Suprapubic skin (tissue), 3 donors: ENCODE measurements at regions not wholly inside any gene's neighbourhood (a gene's known extent, or its start where the extent isn't known, plus 50 kb on each side); places are given as distances from the start of the nearest gene placed in this dataset.

ENCODE experiments used
- EP300 ChIP-seq: sonication (generic); formaldehyde crosslinking; IDR thresholded peaks from one replicate; pipeline ENCODE4 v1.6.1; 2017; ENCODE audit warnings: antibody characterized with exemption
- POLR2A ChIP-seq, 2 donors: fragments of 450-650 bp; IDR thresholded peaks; one replicate each; pipeline ENCODE4 v1.6.1; 2017; ENCODE audit warnings: antibody characterized with exemption in 2 of 2, mild to moderate bottlenecking in 2 of 2, moderate library complexity in 2 of 2
- TF ChIP-seq, protein P1 (sequence below), 2 donors: fragments of 200-600 bp in 1 of 2; fragments of 450-650 bp in 1 of 2; sonication (generic) in 1 of 2; IDR thresholded peaks; one replicate each; pipeline ENCODE4 v1.5.1; 2016 to 2019; ENCODE audit warnings: antibody characterized with exemption in 2 of 2, mild to moderate bottlenecking in 1 of 2, moderate library complexity in 1 of 2

DNA sequence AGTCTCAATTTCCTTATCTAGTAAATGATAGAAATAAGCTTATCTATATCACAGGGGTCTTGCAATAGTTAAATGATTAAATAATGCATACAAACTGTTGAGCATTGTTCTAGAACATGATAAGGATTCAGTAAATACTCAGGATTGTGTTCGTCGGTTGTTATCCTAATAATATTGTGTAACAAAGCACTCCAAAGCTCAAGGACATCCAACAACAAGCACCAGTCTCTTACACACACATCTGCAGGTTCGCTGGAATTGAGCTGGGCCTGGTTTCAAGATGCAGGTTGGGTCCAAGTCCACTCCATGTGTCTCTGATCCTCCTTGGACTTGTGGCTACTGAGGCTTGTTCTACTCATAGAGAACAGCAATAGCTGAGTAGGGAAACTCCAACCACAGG, 74.1 kb upstream of the MC3R start:
- TF ChIP-seq EP300 (no peak), POLR2A (IDR thresholded peaks at IDR 0.05) (no peak)
- TF ChIP-seq, protein P1, sequence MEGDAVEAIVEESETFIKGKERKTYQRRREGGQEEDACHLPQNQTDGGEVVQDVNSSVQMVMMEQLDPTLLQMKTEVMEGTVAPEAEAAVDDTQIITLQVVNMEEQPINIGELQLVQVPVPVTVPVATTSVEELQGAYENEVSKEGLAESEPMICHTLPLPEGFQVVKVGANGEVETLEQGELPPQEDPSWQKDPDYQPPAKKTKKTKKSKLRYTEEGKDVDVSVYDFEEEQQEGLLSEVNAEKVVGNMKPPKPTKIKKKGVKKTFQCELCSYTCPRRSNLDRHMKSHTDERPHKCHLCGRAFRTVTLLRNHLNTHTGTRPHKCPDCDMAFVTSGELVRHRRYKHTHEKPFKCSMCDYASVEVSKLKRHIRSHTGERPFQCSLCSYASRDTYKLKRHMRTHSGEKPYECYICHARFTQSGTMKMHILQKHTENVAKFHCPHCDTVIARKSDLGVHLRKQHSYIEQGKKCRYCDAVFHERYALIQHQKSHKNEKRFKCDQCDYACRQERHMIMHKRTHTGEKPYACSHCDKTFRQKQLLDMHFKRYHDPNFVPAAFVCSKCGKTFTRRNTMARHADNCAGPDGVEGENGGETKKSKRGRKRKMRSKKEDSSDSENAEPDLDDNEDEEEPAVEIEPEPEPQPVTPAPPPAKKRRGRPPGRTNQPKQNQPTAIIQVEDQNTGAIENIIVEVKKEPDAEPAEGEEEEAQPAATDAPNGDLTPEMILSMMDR (IDR thresholded peaks at IDR 0.05) = no peak
